ENCODE measurements at regions not wholly inside any gene's neighbourhood (a gene's known extent, or its start where the extent isn't known, plus 50 kb on each side); places are given as distances from the start of the nearest gene placed in this dataset.
A peak's percentile ranks its signal among the peaks of the same experiment; 100 is the strongest.
"Not testable (repeated sequence)": the region's sequence is repeated elsewhere in the genome, so short reads cannot be mapped to it uniquely, and the experiment has no call there.

DNA sequence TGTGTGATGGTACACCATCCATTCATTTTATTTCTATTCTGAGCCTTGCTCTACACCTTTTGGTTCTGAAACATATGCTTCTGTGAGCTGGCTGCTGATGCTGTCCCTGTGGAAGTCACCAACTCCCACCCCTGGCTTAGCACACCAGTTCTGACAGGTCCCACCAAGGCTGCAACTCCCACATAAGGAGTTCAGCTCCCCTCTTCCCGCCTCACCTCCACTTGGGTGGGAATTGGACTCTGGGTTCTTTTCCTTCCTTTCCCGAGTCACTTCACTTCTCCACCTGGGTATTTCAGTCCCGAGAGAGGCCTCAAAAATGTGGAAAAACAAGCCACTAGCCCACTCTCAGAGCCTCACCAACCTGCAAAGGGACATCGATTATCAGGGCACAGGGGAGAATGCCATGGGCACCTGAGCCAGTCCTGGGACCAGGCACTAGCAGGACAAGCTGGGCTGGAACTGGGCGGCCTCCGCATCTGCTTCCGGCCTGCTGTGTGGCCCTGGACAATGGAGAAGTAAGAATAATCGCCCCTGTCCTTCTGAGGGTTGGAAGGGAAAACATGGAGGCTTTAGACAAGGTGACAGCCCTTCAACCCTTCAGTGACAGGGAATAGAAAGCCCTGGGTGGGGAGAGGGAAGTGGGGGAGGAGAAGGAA lies 80.1 kb downstream of the IGLL1 start:
- no peak for DNase-seq (ENCODE audit: low read depth, low spot score)
- TF ChIP-seq, protein P1, sequence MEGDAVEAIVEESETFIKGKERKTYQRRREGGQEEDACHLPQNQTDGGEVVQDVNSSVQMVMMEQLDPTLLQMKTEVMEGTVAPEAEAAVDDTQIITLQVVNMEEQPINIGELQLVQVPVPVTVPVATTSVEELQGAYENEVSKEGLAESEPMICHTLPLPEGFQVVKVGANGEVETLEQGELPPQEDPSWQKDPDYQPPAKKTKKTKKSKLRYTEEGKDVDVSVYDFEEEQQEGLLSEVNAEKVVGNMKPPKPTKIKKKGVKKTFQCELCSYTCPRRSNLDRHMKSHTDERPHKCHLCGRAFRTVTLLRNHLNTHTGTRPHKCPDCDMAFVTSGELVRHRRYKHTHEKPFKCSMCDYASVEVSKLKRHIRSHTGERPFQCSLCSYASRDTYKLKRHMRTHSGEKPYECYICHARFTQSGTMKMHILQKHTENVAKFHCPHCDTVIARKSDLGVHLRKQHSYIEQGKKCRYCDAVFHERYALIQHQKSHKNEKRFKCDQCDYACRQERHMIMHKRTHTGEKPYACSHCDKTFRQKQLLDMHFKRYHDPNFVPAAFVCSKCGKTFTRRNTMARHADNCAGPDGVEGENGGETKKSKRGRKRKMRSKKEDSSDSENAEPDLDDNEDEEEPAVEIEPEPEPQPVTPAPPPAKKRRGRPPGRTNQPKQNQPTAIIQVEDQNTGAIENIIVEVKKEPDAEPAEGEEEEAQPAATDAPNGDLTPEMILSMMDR (conservative IDR thresholded peaks at IDR 0.05): no peak
- H3K4me3 Mint-ChIP-seq: no peak overlapping the region
- H3K27ac Mint-ChIP-seq (ENCODE audit: unreplicated experiment): no peak overlapping the region
- H3K9me3 Mint-ChIP-seq: no peaks in the 10 kb centered on the region
- H3K4me1 Mint-ChIP-seq: peaks cover 7% of the 10 kb centered on the region
- no peaks in the 10 kb centered on the region for H3K27me3 Mint-ChIP-seq (ENCODE audit: low read depth)
- no peaks in the 10 kb centered on the region for H3K36me3 Mint-ChIP-seq (ENCODE audit: low read depth)

DNA sequence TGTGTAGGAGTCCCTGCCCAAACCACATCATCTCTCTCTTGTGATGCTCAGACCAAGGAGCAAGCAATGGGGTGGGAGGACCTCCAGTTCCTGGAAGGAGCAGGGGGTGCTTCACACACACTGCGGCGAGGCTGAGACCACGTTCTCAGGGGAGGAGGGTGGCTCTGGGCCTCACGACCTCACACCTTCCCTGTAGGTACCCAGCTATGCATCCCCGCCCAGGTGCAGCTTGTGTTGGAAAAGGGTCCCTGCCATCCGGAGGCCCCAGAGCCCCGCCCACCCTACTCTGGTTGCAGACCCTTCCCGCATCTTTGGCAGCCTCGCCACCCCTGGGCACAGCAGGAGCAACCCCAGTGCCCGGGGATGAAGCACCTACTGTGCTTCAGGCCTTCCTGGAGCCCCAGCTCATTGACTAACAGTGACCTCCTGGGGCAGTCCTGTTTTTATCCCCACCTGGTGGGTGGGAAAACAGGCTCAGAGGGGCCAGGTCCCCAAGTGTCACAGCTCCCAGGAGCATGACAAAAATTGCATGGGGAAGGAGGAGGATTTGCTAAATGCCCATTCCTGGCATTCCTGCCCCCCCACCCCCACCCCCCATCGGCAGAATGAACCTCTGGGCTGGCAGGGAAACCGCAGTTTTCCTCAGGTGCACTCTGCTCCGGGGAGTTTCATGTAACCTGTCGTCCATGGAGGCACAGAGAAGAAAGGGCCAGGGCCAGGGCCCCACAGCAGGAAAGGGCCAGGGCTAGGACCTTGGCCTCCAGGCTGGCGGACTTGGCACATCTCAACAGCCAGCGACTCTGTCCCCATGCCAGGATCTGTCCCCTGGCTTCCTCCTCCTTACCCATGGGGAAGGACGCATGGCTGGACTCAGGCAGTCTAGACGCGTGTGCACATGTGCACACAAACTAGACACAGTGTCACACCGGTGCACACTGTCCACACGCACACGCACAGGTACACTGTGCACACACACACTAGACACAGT lies 81.0 kb downstream of the IGLL1 start:
- TF ChIP-seq, protein P1 (conservative IDR thresholded peaks at IDR 0.05): no peak
- no peaks in the 10 kb centered on the region for H3K27me3 Mint-ChIP-seq (ENCODE audit: low read depth)
- peaks cover 7% of the 10 kb centered on the region for H3K4me1 Mint-ChIP-seq
- no peak overlapping the region for H3K4me3 Mint-ChIP-seq
- DNase-seq (ENCODE audit: low read depth, low spot score): no peak
- H3K36me3 Mint-ChIP-seq (ENCODE audit: low read depth): no peaks in the 10 kb centered on the region
- no peak overlapping the region for H3K27ac Mint-ChIP-seq (ENCODE audit: unreplicated experiment)
- no peaks in the 10 kb centered on the region for H3K9me3 Mint-ChIP-seq

DNA sequence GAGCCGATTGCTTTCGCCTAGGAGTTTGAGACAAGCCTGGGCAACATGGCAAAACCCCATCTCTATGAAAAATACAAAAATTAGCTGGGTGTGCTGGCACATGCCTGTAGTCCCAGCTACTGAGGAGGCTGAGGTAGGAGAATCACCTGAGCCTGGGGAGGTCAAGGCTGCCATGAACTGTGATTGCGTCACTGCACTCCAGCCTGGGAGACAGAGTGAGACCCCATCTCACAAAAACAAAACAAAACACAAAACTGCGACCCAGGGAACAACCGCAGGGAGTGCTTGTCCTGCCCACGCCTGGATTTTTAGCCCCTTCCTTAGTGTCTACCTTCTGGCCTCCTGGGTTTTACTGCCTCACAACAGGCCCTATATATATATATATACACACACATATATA lies 82.2 kb downstream of the IGLL1 start:
- H3K9me3 Mint-ChIP-seq; H3K27me3 Mint-ChIP-seq (ENCODE audit: low read depth); H3K36me3 Mint-ChIP-seq (ENCODE audit: low read depth); DNase-seq (ENCODE audit: low read depth, low spot score); H3K4me1 Mint-ChIP-seq; H3K27ac Mint-ChIP-seq (ENCODE audit: unreplicated experiment); H3K4me3 Mint-ChIP-seq: not testable (repeated sequence)

DNA sequence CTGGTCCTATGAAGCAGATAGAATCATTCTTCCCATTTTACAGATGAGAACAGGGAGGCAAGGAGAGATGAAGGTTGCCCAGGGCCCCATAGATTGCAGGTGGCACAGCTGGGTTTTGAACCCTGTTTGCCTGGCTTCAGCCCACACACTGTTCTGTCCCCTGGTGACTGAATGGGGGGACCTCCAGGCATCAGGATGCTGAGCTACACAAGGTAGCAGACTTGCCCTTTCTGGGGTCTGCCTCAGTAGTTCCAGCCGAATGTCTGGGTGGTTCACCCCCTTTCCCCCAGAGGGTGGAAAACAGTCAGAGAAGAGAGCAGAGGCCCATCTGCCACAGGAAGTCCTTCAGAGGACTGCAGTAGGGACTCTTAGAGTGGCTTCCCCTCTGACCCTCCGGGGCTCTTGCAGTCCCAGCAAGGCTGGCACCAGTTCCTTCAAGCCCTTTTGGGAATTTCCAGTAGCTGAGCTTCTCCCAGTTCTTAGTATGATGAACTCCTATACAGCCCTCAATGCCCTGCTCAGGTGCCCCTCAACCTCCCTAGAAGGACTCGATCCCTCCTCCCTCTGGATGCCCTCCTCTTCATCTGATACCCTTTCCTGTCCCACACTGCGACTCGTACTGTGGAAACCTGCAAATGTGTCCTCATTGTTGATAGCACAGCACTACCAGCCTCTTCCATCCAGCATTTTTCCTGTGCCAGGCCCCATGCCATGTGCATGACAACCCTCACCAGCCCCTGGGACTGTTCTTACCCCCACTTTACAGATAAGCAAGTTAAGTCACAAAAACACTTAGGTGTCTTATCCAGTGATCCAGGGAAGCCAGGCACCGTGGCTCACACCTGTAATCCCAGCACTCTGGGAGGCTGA lies 82.8 kb downstream of the IGLL1 start:
- no peak overlapping the region for H3K27ac Mint-ChIP-seq (ENCODE audit: unreplicated experiment)
- no peak overlapping the region for H3K4me3 Mint-ChIP-seq
- no peaks in the 10 kb centered on the region for H3K9me3 Mint-ChIP-seq
- TF ChIP-seq, protein P1 (conservative IDR thresholded peaks at IDR 0.05): no peak
- no peaks in the 10 kb centered on the region for H3K36me3 Mint-ChIP-seq (ENCODE audit: low read depth)
- H3K27me3 Mint-ChIP-seq (ENCODE audit: low read depth): no peaks in the 10 kb centered on the region
- H3K4me1 Mint-ChIP-seq: peaks cover 7% of the 10 kb centered on the region
- DNase-seq (ENCODE audit: low read depth, low spot score): no peak

DNA sequence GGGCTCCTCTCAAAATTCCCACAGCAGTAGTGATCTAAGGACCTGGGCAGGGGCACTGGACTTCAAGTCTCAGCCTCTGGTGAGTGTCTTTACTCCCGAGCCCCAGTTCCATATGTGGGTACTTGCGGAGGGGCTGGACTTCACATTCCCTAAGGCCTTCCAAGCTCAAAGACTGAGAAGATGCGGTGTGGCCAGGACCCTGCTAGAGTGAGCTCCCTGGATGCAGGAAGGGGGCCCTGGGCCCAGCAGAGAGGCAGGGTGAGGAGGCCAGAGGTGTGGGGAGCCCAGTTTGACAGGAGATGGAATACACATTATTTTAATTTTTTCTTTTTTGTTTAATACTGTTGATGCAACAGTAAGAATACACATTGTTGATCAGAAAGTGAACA lies 83.7 kb downstream of the IGLL1 start:
- Mint-ChIP-seq H3K4me1 (peaks cover 7% of the 10 kb centered on the region), H3K27me3 (ENCODE audit: low read depth) (no peaks in the 10 kb centered on the region), H3K9me3 (no peaks in the 10 kb centered on the region), H3K4me3 (no peak overlapping the region), H3K36me3 (ENCODE audit: low read depth) (no peaks in the 10 kb centered on the region), H3K27ac (ENCODE audit: unreplicated experiment) (peak overlapping the region; percentile 90)
- no peak for DNase-seq (ENCODE audit: low read depth, low spot score)
- TF ChIP-seq, protein P1 (conservative IDR thresholded peaks at IDR 0.05): no peak

Measured in neural crest cell (in vitro differentiated cells).